ENCODE measurements at regions not wholly inside any gene's neighbourhood (a gene's known extent, or its start where the extent isn't known, plus 50 kb on each side); places are given as distances from the start of the nearest gene placed in this dataset.

- no peak for TF ChIP-seq POLR2A (IDR thresholded peaks at IDR 0.05; ENCODE audit: low read length)
- TF ChIP-seq GATA1 (IDR thresholded peaks at IDR 0.05; ENCODE audit: low read depth, low read length): no peak
These were observed 511.7 kb upstream of the KLHL4 start for GRCh38 chrX:87005885-87006284.
